SKM-1 (cell line): ENCODE measurements at regions not wholly inside any gene's neighbourhood (a gene's known extent, or its start where the extent isn't known, plus 50 kb on each side); places are given as distances from the start of the nearest gene placed in this dataset.
"Not testable (repeated sequence)": the region's sequence is repeated elsewhere in the genome, so short reads cannot be mapped to it uniquely, and the experiment has no call there.

ENCODE experiments used
- DNase-seq: peaks from one replicate; lab custom pipeline; 2025; ENCODE audit not compliant: unreplicated experiment; lab: John Stamatoyannopoulos, UW

DNA sequence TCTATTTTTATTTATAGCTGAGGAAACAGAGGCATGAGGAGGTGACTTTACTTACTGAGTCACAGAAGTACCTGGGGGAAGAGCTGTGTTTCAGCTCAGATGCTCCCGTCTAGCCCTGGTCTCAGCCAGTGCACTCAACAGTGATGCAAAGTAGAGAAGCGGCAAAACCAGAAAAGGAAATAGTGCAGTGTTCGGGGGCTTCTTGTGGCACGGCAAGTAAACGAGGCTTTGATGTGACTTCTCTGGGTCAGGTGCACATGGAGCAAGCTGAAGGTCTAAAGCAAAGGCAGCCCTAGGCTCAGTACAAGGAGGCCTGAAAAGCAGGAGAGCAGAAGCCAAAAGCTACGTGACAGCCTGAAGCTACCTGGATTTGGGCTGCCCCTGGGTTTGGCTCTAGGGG lies 526.7 kb upstream of the ADAMTS16 start:
- DNase-seq = no peak

DNA sequence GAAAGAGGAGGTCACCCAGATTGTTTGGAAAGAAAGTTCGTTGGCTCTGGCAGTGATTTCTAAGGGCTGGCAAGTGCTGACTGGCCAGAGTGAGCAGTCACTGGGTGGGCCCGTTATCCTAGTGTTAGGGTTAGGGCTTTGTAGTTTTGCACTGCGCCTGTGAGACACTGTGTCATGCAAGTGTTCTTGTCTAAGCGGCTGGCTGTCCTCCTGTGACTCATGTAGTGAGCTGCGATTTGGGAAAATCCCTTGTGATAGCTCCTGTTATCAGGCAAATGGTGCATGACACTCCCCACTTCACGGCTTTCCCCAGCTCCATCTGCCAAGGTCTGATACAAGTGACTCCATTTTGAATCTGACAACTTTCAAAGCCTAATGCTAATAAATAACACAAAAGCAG lies 526.0 kb upstream of the ADAMTS16 start:
- DNase-seq = no peak

DNA sequence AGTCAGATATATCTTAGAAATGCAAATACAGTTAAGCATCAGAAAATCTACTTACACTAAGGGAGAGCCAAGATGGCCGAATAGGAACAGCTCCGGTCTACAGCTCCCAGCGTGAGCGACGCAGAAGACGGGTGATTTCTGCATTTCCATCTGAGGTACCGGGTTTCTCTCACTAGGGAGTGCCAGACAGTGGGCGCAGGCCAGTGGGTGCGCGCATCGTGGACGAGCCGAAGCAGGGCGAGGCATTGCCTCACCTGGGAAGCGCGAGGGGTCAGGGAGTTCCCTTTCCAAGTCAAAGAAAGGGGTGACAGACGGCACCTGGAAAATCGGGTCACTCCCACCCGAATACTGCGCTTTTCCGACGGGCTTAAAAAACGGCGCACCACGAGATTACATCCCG lies 524.8 kb upstream of the ADAMTS16 start:
- DNase-seq = not testable (repeated sequence)

DNA sequence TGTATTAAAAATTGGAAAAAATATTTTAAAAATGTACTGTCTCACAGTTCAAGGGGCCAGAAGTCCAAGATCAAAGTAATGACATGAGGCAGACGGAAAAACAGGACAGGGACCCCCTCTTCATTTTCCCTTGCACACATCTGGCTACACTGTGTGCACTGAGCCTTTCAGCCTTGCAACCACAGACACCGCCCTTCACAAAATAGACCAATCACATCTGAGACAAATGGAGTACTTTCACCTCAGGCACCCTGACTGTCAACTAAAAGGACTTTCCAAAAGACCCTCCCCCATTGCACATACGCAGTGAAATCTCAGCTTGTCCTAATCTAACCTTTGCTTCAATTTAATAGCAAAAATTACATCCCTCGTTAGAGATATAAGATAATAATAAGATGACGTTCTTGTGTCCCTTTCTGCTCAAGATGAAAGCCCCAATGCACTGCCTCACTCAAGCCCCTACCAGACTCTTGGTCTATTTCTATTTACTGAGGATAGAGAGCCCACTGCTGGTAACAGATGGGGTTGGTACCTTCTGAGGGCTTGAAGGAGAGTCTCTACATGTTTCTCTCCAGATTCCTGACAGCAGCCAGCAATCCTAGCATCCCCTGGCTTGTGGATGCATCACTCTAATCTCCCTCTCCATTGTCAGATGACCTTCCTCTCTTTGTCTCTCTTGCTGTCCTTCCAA lies 514.8 kb upstream of the ADAMTS16 start:
- no peak for DNase-seq

DNA sequence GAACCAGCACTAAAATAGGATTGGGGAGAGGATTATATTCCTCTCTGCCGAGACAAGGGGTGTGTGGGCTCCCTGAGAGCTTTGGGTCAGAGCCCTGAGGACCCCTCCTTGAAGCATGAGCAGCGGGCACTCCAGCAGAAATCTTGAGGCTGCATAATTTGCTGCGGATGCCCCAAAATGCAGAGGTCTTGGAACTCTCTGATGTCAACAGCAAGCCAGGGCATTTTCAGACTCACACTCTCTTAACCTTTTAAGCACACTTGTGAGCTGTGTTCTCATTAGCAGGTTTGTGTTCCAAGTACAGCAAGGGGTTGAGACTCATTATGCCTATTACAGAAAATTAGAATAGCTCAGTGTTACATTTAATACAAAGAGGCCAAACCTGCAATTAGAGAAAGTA lies 513.0 kb upstream of the ADAMTS16 start:
- DNase-seq = no peak

DNA sequence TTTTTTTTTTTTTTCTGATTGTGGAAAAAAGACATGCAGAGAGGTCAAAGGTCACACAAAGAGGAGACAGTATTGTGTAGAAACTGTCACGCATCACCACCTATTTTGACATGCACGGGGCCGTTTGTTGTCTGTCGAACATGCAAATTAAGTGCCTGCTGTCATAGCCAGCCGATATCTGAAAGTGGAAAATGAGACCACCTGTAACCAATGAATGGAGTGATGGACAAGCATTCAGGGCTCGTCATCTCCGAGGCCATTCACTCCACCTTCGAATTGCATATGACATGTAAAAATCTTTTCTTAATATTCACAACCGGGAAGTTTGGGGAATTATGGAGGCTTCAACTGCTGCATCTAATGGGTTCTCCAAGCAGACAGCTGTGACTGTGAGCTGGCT lies 512.2 kb upstream of the ADAMTS16 start:
- DNase-seq = no peak

DNA sequence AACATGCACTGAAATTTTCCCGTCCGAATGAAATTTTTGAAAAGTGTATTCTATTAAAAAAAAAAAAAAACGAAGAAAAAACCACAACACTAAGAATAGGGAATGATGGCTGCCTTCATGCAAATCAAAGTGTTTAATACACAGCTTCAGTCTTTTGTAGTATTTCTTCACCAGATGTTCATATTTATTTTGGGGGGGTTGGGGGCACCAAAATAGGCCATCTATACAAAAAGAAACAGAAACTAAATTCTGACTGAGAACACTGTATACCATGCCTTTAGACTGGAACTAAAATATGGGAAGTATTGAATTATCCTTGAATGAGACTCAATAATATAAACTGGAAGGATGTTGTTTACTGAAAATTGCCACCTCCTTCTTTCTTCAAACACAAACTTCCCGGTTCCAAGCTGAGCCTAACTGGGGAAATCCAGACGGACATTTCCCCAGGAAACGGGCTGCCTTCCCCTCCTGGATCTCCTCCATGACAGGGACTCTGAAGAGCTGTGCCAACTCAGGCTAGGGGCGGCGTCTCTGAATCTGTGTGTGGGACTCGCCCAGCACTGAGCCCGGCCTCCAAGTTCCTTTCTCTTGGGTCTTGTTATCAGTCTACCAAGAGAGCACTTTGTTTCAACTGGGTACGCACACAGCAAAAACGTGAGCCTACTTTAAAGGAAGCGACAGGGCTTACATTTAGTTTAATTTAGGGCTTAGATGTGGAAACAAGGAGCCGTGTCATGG lies 511.3 kb upstream of the ADAMTS16 start:
- no peak for DNase-seq

DNA sequence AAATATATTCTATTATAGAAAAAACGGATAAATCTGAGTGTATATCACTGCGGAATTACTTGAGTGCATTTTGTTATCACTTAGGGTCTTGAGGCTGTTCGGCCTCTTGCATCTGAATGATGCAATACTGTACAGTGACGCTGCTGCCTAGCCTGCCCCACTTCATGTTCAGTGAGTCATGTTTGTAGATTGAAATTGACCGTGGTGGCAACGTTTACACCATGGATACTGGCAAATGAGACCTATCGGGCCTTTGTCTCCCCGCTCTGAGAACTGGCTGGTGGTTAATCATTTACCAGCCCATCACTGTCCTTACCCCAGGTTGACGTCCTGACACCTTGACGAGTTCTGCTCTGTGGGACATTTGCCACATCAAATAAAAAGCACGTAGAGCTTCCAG lies 510.1 kb upstream of the ADAMTS16 start:
- DNase-seq = no peak

DNA sequence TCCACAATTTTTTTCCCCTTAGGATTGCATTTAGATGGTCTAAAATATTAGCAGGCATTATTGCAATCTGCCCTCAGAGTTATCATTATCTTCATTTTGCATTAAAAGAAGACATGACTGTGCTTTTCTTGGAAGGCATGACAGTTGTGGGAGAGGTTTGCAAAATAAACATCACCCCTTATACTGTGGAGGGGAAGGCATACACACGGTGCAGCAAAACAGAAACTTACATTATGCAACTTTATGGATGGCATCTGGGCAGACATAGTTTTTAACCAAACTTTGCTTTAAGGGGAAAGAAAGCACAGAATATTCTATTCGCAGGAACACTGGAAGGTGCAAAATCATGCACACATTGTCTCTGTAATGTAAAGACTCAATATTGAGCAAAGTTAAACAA lies 505.8 kb upstream of the ADAMTS16 start:
- DNase-seq = no peak

DNA sequence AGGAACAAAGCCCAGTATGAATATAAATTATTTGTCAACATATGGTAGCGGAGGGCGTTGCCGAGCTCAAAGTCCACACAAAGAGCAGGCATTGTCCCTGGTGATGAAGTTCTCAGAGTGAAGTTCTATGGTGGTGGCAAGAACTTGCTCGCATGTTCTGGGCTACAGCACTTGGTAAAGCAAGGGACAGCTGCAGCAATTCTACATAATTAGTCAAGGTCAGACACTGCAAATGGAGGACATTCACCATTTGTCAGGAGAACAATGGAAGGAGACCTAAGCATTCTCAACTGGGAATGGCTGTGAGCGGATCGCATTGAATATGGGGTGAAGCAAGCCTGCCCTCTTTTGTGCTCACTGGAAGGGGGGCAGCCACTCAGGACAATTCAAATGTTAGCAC lies 503.8 kb upstream of the ADAMTS16 start:
- no peak for DNase-seq

DNA sequence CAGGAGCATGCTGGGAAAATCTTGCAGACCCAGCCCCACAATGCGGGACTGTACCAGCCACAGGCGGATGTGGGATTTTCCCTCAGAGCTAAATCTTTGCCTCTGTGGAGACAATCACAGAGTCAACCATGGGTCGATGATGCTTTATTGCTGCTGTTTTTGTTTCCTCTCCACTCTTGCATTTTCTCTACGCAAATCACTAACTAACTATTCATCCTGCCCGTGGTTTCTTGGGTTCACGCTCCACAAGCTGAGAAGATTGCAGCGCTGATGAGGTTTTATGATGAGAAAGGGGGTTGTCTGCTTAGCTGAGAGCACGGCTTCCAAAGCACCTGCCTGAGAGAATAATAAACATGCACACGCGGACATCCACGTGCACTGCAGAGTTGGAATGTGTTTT lies 500.2 kb upstream of the ADAMTS16 start:
- no peak for DNase-seq

DNA sequence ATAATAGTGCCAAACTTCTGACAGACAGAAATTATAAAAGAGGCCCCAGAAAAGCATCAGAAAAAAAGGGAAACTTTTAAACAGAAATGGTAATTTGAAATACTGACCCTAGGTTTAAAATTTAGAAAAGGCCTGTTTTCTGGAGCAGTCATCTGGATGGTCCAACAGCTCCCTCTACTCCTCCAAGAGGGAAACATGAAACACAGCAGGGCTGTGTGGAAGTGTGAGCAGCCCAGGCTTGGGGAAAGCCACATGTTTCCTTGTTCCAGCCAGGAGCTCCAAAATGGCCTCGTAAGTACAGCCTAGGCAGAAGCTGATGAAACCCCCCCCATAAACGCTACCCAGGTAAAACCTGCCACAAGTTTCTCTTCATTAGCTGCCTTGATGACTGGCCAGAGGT lies 499.3 kb upstream of the ADAMTS16 start:
- no peak for DNase-seq

DNA sequence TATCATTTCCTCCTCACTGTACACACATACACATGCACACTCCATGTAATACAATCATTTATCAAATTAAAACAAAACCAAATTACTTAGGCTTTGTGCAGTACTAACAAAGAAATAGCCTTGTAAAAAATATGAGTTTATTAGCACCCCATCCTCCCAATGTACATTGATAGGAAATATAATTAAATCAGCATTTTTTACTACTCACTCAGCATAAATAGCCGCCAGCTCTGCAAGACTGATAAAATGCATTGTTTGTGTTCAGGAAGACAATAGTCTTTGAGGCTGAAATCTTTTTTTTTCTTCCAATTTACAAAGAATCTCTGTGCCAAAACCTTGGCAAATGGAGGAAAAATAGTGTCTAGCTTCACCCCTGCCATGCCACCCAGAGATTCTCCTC lies 497.6 kb upstream of the ADAMTS16 start:
- DNase-seq = no peak

DNA sequence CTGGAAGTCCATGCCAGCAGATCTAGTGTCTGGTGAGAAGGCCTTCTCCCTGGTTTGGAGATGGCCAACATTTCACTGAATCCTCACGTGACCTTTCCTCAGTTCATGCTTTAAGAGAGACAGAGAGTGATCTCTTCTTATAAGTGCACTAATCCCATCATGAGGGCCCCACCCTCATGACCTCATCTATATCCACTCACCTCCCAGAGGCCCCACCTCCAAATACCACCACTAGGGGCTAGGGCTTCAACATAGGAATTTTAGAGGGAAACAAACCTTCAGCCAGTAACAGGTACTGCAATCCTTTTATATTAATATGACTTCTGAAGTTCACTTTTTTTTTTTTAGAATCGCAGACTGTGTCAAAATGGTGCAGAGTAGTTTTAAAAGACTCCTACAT lies 496.9 kb upstream of the ADAMTS16 start:
- DNase-seq = no peak

DNA sequence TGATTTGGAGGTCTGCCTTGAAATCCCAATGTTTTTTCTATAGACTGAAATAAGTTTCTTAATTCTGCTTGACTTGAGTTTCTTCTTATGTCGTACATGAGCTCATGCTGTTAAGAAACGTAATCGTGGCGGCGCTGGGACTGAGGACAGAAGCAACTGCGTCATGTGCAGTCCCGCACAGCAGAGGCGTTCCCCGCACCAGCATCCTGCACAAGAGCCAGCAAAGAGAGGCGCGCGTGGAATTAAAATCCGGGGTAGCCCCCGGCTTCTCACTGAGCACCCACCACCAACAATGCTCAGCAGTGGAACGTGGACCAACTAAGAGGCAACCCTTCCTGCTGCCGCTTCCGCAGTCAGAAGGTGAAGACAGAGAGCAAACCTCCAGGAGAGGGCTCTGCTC lies 496.2 kb upstream of the ADAMTS16 start:
- no peak for DNase-seq

DNA sequence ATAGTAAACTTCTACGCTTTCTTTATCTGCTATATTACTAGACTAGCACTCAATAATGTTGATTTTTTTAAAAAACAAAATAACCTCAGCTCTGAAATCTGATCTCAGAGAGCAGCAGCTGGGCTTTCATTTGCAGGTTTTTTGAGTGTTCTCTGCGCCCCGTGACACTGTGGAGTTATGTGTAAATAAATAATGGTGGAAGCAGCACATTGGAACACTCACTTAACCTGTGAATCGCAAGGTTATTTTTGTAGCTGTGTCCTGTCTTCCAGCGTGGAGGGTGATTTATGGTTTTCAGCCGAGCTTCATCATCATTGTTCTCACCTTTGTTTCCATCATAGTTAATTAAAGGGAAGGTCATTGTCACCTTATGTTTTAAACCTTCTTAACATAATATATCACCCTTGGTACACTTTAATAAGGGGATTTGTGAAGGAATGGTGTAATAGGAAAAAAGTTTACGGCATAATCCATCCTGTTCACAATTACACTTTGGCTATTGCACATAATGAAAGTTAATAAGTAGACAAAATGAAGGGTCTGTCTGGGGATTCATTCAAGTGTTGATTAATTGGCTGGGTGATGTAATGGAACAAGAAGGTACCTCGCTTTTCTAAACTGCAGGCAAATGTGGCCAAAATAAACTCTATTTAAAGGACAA lies 493.3 kb upstream of the ADAMTS16 start:
- DNase-seq = no peak

DNA sequence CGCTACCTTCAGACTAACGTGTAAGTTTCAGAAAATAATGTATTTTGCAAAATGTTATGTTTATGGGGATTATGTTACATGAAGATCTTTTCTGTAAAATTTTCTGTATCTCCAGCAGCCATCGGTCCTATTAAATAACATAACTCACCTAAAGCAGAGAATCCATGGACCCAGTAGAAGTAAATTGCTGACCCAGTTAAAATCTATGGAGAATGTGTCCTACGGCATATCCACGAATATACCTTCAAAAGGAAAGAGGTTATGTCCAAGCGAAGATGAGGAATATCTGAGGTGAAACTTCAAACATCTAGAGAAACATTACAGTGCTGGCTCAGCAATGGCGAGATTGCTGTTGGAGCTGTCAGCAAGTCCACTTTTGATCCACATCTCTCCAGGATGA lies 492.2 kb upstream of the ADAMTS16 start:
- DNase-seq = no peak

DNA sequence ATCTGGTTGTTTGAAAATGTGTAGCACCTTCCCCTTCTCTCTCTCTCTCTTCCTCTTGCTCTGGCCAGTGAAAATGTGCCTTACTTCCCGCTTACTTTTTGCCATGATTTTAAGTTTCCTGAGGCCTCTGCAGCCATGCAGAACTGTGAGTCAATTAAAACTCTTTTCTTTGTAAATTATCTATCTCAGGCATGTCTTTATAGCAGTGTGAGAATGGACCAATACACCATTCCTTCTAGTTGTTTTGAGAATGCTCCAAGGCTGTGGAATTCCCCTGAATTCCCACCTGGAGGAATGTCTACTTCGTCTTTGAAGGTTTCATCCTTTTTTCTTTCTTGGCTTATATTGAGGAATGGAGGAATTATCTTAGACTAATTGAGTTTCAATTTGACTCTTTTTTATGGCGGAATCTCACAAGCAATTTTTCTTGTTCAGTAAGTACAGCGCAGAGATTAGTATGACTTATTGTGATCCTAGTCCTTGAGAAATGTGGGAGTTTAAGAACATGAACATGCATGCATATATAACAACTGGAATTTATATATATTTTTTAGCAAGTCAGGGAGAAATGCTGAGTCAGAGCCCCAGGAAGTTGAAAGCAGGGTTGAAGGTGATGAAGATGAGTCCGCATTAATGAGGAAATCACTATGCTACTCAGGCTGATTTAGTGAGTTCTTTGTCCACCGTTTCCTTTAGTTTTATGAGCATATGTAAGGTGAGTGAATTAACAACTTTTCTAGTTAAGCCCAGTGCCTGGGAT lies 488.1 kb upstream of the ADAMTS16 start:
- DNase-seq = no peak

DNA sequence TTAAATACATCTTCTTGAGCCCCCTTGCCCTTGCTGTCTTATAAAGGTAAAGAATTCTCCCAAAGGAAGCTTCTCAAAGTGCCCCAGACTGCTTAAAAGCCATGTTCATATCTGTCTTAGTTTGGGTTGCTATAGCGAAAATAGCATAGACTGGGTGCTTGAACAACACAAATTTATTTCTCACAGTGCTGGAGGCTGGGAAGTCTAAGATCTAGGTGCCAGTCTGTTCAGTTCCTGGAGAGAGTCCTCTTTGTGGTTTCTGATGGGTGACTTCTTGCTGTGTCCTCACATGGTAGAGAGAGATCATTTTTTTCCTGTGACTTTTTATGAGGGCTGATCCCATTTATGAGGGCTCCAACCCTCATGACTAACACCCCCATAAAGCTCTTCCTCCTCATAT lies 486.7 kb upstream of the ADAMTS16 start:
- DNase-seq = no peak

DNA sequence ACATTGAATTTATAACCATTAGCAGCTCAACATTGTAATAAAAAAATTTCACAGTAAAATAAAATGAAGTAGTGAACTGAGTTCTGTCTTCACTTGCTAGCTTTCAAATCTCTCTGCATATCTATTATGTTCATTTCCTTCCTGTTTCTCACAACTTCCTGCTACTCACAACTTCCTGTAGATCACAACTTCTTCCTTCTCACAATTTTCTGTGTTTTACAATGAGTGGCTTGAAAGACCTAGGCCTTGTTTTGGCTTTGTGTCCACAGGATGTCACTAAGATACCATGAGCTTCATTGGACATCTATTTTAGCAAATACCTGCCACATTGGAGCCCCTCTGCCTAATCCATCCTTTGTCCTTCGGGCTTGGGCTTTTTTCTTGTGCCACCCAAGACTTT lies 480.3 kb upstream of the ADAMTS16 start:
- DNase-seq = no peak

DNA sequence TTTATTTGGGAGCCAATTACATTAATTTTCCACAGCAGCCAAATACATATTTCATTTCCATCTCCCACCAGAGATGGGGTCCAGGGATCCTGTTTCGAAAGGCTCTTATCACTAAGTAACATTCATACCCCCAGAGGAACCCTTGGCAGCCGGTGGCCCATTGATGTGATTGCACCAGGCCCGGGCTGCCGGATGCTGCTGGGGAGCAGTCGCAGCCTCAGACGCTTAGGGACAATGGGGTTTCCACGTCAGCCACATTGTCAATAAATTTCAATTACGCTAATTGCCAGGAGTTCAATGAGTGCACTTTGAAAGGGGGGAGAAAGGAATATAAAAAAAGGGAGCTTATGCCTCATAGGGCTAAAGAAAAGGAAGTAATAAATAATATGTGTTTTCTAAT lies 478.8 kb upstream of the ADAMTS16 start:
- DNase-seq = no peak

DNA sequence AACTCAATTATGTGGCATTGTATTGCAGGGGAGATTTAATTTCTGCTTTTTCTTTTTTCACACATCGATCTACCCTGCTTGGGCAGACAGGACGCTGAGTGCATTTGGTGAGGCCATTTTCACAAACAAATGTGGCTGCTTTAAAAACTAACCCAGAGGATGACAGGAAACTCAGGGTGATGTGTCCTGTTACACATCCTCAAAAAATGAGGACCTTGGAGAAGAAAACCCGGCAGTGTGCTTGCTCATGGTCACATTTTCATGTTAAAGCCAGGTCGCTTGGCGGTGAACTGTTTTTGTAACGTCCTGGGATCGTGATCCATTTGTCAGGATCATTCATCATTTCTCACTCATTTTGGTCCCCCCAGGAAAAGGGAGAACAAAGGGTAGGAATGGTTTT lies 478.3 kb upstream of the ADAMTS16 start:
- no peak for DNase-seq
